ENCODE measurements at regions not wholly inside any gene's neighbourhood (a gene's known extent, or its start where the extent isn't known, plus 50 kb on each side); places are given as distances from the start of the nearest gene placed in this dataset.

- TF ChIP-seq, protein P1, sequence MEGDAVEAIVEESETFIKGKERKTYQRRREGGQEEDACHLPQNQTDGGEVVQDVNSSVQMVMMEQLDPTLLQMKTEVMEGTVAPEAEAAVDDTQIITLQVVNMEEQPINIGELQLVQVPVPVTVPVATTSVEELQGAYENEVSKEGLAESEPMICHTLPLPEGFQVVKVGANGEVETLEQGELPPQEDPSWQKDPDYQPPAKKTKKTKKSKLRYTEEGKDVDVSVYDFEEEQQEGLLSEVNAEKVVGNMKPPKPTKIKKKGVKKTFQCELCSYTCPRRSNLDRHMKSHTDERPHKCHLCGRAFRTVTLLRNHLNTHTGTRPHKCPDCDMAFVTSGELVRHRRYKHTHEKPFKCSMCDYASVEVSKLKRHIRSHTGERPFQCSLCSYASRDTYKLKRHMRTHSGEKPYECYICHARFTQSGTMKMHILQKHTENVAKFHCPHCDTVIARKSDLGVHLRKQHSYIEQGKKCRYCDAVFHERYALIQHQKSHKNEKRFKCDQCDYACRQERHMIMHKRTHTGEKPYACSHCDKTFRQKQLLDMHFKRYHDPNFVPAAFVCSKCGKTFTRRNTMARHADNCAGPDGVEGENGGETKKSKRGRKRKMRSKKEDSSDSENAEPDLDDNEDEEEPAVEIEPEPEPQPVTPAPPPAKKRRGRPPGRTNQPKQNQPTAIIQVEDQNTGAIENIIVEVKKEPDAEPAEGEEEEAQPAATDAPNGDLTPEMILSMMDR (IDR thresholded peaks at IDR 0.05) = no peak
- TF ChIP-seq POLR2A (IDR thresholded peaks at IDR 0.05) = no peak
These were observed 228.2 kb downstream of the HAUS1 start for GRCh38 chr18:46332286-46332801.

Data from vagina (tissue), 2 donors.